ENCODE measurements at regions not wholly inside any gene's neighbourhood (a gene's known extent, or its start where the extent isn't known, plus 50 kb on each side); places are given as distances from the start of the nearest gene placed in this dataset.

DNA sequence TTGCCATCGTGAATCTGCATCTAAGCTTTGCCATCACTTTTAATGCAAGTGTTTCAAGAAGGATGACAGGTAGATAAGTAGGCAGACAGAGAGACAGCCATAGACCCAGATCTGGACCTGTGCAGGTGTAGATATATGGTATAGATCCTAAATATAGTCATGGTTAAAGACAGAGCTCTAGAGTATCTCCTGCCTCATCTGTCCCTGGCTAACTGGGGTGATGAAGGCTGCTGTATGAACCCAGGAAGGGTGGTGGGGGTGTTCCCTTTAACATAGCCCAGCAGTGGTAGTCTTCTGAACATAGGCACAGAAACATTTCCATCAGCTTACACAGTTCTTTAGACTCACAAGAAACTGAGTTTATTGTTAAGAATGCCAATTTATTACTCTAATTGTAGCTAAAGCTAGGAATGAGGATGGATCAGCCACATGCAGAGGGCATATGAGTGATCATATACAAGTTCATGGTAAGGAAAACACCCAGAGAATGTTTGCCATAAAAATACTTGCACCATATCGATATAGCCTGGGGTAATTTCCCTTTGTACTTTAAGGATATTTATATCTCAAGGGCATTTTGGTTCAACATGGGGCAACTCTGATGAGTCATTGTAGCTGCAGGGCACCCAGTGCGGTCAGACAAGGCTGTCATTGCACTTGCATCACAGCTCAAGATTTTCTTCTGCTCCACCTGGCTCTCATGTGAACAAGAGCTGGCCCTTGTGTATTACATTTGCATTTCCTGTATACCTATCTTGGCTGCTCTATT lies 587.2 kb downstream of the EPM2A start:
- Histone ChIP-seq H3K9me3 (no peaks in the 10 kb centered on the region), H3K4me3 (no peak overlapping the region), H3K27me3 (no peaks in the 10 kb centered on the region), H3K36me3 (ENCODE audit: low read depth, missing control alignments) (no peaks in the 10 kb centered on the region), H3K27ac (no peak overlapping the region), H3K4me1 (no peaks in the 10 kb centered on the region)
- 78 to 81% methylated on average over 3 of the region's 3 CpGs for WGBS, 2 donors
- intact Hi-C loops (cut with DNase I; ENCODE audit: low total_unique reads), result no loop called here
- TF ChIP-seq POLR2A (IDR thresholded peaks at IDR 0.05), result no peak
- TF ChIP-seq, protein P1, sequence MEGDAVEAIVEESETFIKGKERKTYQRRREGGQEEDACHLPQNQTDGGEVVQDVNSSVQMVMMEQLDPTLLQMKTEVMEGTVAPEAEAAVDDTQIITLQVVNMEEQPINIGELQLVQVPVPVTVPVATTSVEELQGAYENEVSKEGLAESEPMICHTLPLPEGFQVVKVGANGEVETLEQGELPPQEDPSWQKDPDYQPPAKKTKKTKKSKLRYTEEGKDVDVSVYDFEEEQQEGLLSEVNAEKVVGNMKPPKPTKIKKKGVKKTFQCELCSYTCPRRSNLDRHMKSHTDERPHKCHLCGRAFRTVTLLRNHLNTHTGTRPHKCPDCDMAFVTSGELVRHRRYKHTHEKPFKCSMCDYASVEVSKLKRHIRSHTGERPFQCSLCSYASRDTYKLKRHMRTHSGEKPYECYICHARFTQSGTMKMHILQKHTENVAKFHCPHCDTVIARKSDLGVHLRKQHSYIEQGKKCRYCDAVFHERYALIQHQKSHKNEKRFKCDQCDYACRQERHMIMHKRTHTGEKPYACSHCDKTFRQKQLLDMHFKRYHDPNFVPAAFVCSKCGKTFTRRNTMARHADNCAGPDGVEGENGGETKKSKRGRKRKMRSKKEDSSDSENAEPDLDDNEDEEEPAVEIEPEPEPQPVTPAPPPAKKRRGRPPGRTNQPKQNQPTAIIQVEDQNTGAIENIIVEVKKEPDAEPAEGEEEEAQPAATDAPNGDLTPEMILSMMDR (IDR thresholded peaks at IDR 0.05), result no peak
- DNase-seq, result no peak

- intact Hi-C loops (cut with DNase I; ENCODE audit: low total_unique reads), result no loop called here
- TF ChIP-seq, protein P1 (IDR thresholded peaks at IDR 0.05), result no peak
- TF ChIP-seq POLR2A (IDR thresholded peaks at IDR 0.05), result no peak
- no peaks in the 10 kb centered on the region for H3K9me3 ChIP-seq
- no peak overlapping the region for H3K27ac ChIP-seq
- H3K27me3 ChIP-seq, result no peaks in the 10 kb centered on the region
- 73 to 75% methylated on average over 2 of the region's 2 CpGs for WGBS, 2 donors
- no peaks in the 10 kb centered on the region for H3K4me1 ChIP-seq
- H3K4me3 ChIP-seq, result no peak overlapping the region
- no peak for DNase-seq
- H3K36me3 ChIP-seq (ENCODE audit: low read depth, missing control alignments), result no peaks in the 10 kb centered on the region
These were observed 586.5 kb downstream of the EPM2A start for GRCh38 chr6:145148776-145149175.

DNA sequence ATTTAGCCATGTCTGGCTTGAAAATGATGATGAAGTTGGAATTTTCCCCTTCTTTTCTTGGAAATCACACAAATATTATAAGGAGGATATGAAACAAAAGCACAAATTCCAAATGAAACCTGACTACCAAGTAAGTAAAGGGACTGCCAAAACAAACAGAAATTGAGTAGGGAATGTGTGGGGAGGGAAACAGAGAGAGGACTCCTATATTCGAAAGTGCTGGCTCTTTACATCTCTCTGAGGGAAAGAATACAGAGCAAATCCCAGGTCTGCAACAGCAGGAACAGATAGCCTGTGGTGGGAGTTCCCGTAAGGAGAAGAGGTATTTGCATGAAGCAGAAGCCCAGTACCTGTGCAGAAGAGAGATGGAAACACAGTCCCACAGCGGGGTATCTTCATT lies 583.7 kb downstream of the EPM2A start:
- WGBS, 2 donors, result 66 to 73% methylated on average over 3 of the region's 3 CpGs
- no peak for DNase-seq

DNA sequence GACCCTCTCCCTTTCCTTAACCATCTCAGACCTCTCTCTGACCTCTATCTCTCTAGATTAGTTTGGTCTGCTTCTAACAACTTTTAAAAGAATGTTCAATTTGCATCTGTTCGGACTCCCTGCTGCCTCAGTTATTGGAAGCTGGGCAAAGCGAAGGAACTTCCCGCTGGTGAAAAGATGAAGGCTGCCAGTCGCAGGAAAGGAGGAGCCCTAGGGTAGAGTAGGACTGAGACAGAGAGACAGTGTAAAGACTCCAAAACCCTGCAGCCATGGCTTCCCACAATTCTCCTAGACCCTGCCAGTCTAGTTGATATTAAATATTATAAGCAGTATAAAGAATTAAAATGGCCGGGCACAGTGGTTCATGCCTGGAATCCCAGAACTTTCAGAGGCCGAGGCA lies 581.8 kb downstream of the EPM2A start:
- no peaks in the 10 kb centered on the region for H3K27me3 ChIP-seq
- TF ChIP-seq, protein P1 (IDR thresholded peaks at IDR 0.05), result no peak
- TF ChIP-seq POLR2A (IDR thresholded peaks at IDR 0.05), result no peak
- no peaks in the 10 kb centered on the region for H3K9me3 ChIP-seq
- no peaks in the 10 kb centered on the region for H3K4me1 ChIP-seq
- no peak for DNase-seq
- H3K27ac ChIP-seq, result no peak overlapping the region
- H3K4me3 ChIP-seq, result no peak overlapping the region
- H3K36me3 ChIP-seq (ENCODE audit: low read depth, missing control alignments), result no peaks in the 10 kb centered on the region
- WGBS, 2 donors, result 87 to 93% methylated on average over 6 of the region's 6 CpGs
- intact Hi-C loops (cut with DNase I; ENCODE audit: low total_unique reads), result no loop called here

More for the DNA sequence above, 583.7 kb downstream of the EPM2A start:
- no peak overlapping the region for H3K4me3 ChIP-seq
- no peaks in the 10 kb centered on the region for H3K9me3 ChIP-seq
- H3K27me3 ChIP-seq, result no peaks in the 10 kb centered on the region
- H3K27ac ChIP-seq, result no peak overlapping the region
- H3K4me1 ChIP-seq, result no peaks in the 10 kb centered on the region
- intact Hi-C loops (cut with DNase I; ENCODE audit: low total_unique reads), result no loop called here
- no peak for TF ChIP-seq POLR2A (IDR thresholded peaks at IDR 0.05)
- TF ChIP-seq, protein P1 (IDR thresholded peaks at IDR 0.05), result no peak
- H3K36me3 ChIP-seq (ENCODE audit: low read depth, missing control alignments), result no peaks in the 10 kb centered on the region

DNA sequence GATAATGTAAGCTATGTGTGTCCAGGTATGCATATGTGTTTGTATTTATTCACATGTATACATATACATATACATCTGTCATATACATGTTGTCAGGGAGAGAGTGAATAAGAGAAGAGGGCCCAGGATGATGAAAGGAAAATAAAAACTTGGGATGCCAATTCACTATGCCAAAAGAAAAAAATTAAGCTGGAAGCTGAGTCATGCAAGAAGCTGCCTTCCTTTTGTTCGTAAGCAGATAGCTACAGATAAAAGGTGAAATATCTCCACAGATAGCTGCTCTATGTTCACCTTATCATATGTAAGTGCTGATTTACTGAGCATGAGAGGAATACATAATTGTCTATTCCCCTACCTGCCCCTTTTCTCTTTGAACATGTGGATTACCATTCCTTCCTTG lies 579.9 kb downstream of the EPM2A start:
- no peaks in the 10 kb centered on the region for H3K9me3 ChIP-seq
- TF ChIP-seq POLR2A (IDR thresholded peaks at IDR 0.05), result no peak
- TF ChIP-seq, protein P1 (IDR thresholded peaks at IDR 0.05), result no peak
- intact Hi-C loops (cut with DNase I; ENCODE audit: low total_unique reads), result no loop called here
- H3K4me1 ChIP-seq, result no peaks in the 10 kb centered on the region
- no peaks in the 10 kb centered on the region for H3K36me3 ChIP-seq (ENCODE audit: low read depth, missing control alignments)
- no peak for DNase-seq
- H3K4me3 ChIP-seq, result no peak overlapping the region
- H3K27me3 ChIP-seq, result no peaks in the 10 kb centered on the region
- no peak overlapping the region for H3K27ac ChIP-seq
- 75 to 82% methylated on average over 1 of the region's 1 CpG for WGBS, 2 donors
